H1 (cell line): ENCODE measurements at regions not wholly inside any gene's neighbourhood (a gene's known extent, or its start where the extent isn't known, plus 50 kb on each side); places are given as distances from the start of the nearest gene placed in this dataset.

Experiments used
- CTCF ChIA-PET: fragments of 300-600 bp; sonication (Branson Sonifier 250); formaldehyde crosslinking; loops from one replicate; lab custom pipeline; 2021; ENCODE audit not compliant: partially characterized antibody; lab: Charles Lee
- POLR2A ChIA-PET: fragments of 300-600 bp; sonication (Branson Sonifier 250); formaldehyde crosslinking; loops from one replicate; lab custom pipeline; 2021; ENCODE audit warnings: inconsistent platforms; ENCODE audit not compliant: partially characterized antibody; lab: Charles Lee
- DNase-seq, 2 experiments: peaks; one replicate each; pipeline versions ENCODE4 v3.0.0 to v3.0.0-alpha.2; 2010 to 2022; ENCODE audit warnings: low spot score in 2 of 2, low read depth in 1 of 2, mixed read lengths in 1 of 2
- FAIRE-seq: peaks from 2 replicates; lab custom pipeline; 2011; peaks lifted over from hg19 to GRCh38; lab: Jason Lieb, UNC
- H2AFZ ChIP-seq: 2 replicates; pipeline ENCODE4 v1.8.1; 2012; ENCODE audit warnings: low read length, inconsistent platforms
- H2AK5ac ChIP-seq: 2 replicates; pipeline ENCODE4 v1.6.1; 2013; ENCODE audit warnings: low read depth, low read length
- H2BK120ac ChIP-seq: replicated peaks from 2 replicates; pipeline ENCODE3; 2013; ENCODE audit warnings: low read depth, low read length, inconsistent platforms
- H2BK12ac ChIP-seq: 2 replicates; pipeline ENCODE4 v1.6.1; 2013; ENCODE audit warnings: low read depth, low read length
- H2BK15ac ChIP-seq: 2 replicates; pipeline ENCODE4 v1.6.1; 2013; ENCODE audit warnings: low read length
- H2BK20ac ChIP-seq: 2 replicates; pipeline ENCODE4 v1.6.1; 2013; ENCODE audit warnings: low read length
- H2BK5ac ChIP-seq: 2 replicates; pipeline ENCODE4 v1.6.1; 2013; ENCODE audit warnings: low read depth, low read length
- H3K14ac ChIP-seq: 2 replicates; pipeline ENCODE4 v1.6.1; 2013; ENCODE audit warnings: inconsistent platforms; ENCODE audit not compliant: insufficient read length
- H3K18ac ChIP-seq: 2 replicates; pipeline ENCODE4 v1.6.1; 2013; ENCODE audit warnings: low read length; ENCODE audit errors: extremely low read depth
- H3K23ac ChIP-seq: 2 replicates; pipeline ENCODE4 v1.6.1; 2013; ENCODE audit warnings: inconsistent platforms; ENCODE audit not compliant: insufficient read length
- H3K23me2 ChIP-seq: 2 replicates; pipeline ENCODE4 v1.6.1; 2013; ENCODE audit warnings: low read depth, low read length
- H3K27ac ChIP-seq: 2 replicates; pipeline ENCODE4 v1.6.1; 2011; ENCODE audit warnings: low read depth, low read length, inconsistent platforms
- H3K27me3 ChIP-seq, 4 experiments: replicated peaks in 1 of 4; 1 replicate in 1 of 4; 2 replicates in 3 of 4; pipeline versions ENCODE4 v1.6.1 to v1.8.1; 2011 to 2013; ENCODE audit warnings: low read length in 3 of 4, mild to moderate bottlenecking in 3 of 4, inconsistent platforms in 2 of 4, mixed read lengths in 2 of 4, moderate library complexity in 1 of 4; ENCODE audit not compliant: control insufficient read depth in 3 of 4, insufficient read depth in 3 of 4; ENCODE audit errors: extremely low read depth in 1 of 4
- H3K36me3 ChIP-seq, 4 experiments: 2 replicates each; pipeline versions ENCODE4 v1.6.1 to v1.8.1; 2011 to 2013; ENCODE audit warnings: mild to moderate bottlenecking in 4 of 4, low read length in 3 of 4, moderate library complexity in 2 of 4, control low read depth in 1 of 4, inconsistent platforms in 1 of 4; ENCODE audit not compliant: insufficient read depth in 4 of 4, control insufficient read depth in 2 of 4
- H3K4ac ChIP-seq: replicated peaks from 2 replicates; pipeline ENCODE3; 2013; ENCODE audit warnings: low read length, low read depth, mixed read lengths, inconsistent platforms; ENCODE audit not compliant: insufficient read length
- H3K4me1 ChIP-seq, 4 experiments: replicated peaks in 1 of 4; 1 replicate in 1 of 4; 2 replicates in 3 of 4; pipeline versions ENCODE4 v1.6.1 to v1.8.1; 2011 to 2013; ENCODE audit warnings: low read length in 3 of 4, inconsistent platforms in 2 of 4, mixed read lengths in 1 of 4; ENCODE audit not compliant: insufficient read depth in 4 of 4, control insufficient read depth in 3 of 4
- H3K4me2 ChIP-seq, 2 experiments: 2 replicates each; pipeline versions ENCODE4 v1.6.1 to v1.8.1; 2011 to 2013; ENCODE audit warnings: low read depth in 2 of 2, low read length in 2 of 2, control low read depth in 1 of 2, inconsistent platforms in 1 of 2, mild to moderate bottlenecking in 1 of 2; ENCODE audit not compliant: insufficient read depth in 1 of 2
- H3K4me3 ChIP-seq, 4 experiments: fragments of 200-600, 300-600 bp in 1 of 4; sonication (generic), shearing (Covaris generic), sonication (Bioruptor Twin) in 1 of 4; 2 replicates each; pipeline versions ENCODE4 v1.5.1 to v1.8.1; 2011 to 2016; ENCODE audit warnings: low read length in 4 of 4, low read depth in 3 of 4, control low read depth in 2 of 4, inconsistent platforms in 2 of 4, mild to moderate bottlenecking in 2 of 4, mixed read lengths in 1 of 4, moderate library complexity in 1 of 4; ENCODE audit not compliant: insufficient read depth in 2 of 4; ENCODE audit errors: extremely low read depth in 1 of 4
- H3K56ac ChIP-seq: replicated peaks from 2 replicates; pipeline ENCODE3; 2013; ENCODE audit warnings: low read depth, mild to moderate bottlenecking, mixed read lengths, low read length, inconsistent platforms; ENCODE audit not compliant: insufficient read length
- H3K79me1 ChIP-seq: 2 replicates; pipeline ENCODE4 v1.6.1; 2013; ENCODE audit warnings: low read depth, low read length, control low read depth
- H3K79me2 ChIP-seq, 2 experiments: 2 replicates each; pipeline versions ENCODE4 v1.6.1 to v1.8.1; 2012 to 2013; ENCODE audit warnings: low read length in 2 of 2, mild to moderate bottlenecking in 2 of 2, inconsistent platforms in 1 of 2; ENCODE audit not compliant: insufficient read depth in 2 of 2, control insufficient read depth in 1 of 2
- H3K9ac ChIP-seq, 4 experiments: replicated peaks in 1 of 4; 1 replicate in 1 of 4; 2 replicates in 3 of 4; pipeline versions ENCODE4 v1.6.1 to v1.8.1; 2011 to 2013; ENCODE audit warnings: low read depth in 3 of 4, low read length in 3 of 4, control low read depth in 2 of 4, mild to moderate bottlenecking in 2 of 4, moderate library complexity in 2 of 4, inconsistent platforms in 1 of 4; ENCODE audit errors: extremely low read depth in 1 of 4
- H3K9me3 ChIP-seq, 2 experiments: 2 replicates each; pipeline versions ENCODE4 v1.6.1 to v1.8.1; 2012 to 2013; ENCODE audit warnings: mild to moderate bottlenecking in 2 of 2, moderate library complexity in 2 of 2, control low read depth in 1 of 2, inconsistent platforms in 1 of 2, low read depth in 1 of 2, low read length in 1 of 2, mixed read lengths in 1 of 2; ENCODE audit not compliant: insufficient read depth in 2 of 2
- H4K20me1 ChIP-seq, 2 experiments: replicated peaks in 1 of 2; 2 replicates each; pipeline versions ENCODE3 to v1.8.1; 2011 to 2013; ENCODE audit warnings: inconsistent platforms in 2 of 2, low read length in 2 of 2, mild to moderate bottlenecking in 1 of 2; ENCODE audit not compliant: insufficient read depth in 2 of 2, control insufficient read depth in 1 of 2
- H4K5ac ChIP-seq: 2 replicates; pipeline ENCODE4 v1.6.1; 2013; ENCODE audit warnings: low read length, low read depth, mixed read lengths, inconsistent platforms; ENCODE audit not compliant: insufficient read length
- H4K8ac ChIP-seq: 2 replicates; pipeline ENCODE4 v1.8.0; 2013; ENCODE audit warnings: mild to moderate bottlenecking, moderate library complexity, low read length, inconsistent platforms; ENCODE audit not compliant: insufficient read depth; ENCODE audit errors: extremely low read depth
- H4K91ac ChIP-seq: replicated peaks from 2 replicates; pipeline ENCODE3; 2013; ENCODE audit warnings: low read length, mixed read lengths, inconsistent platforms; ENCODE audit not compliant: insufficient read length
- BACH1 ChIP-seq: IDR thresholded peaks from 2 replicates; pipeline ENCODE4 v1.6.1; 2012; ENCODE audit warnings: low read length, improper control_type of control experiment
- KDM4A ChIP-seq: IDR thresholded peaks from one replicate; pipeline ENCODE4 v1.7.1; 2012; ENCODE audit warnings: low read depth, mild to moderate bottlenecking, moderate library complexity, low read length, inconsistent platforms; ENCODE audit not compliant: severe bottlenecking
- MAX ChIP-seq: IDR thresholded peaks from 2 replicates; pipeline ENCODE4 v1.6.1; 2012; ENCODE audit warnings: inconsistent platforms
- PHF8 ChIP-seq: fragments of 200-600 bp; sonication (generic); conservative IDR thresholded peaks from 2 replicates; pipeline ENCODE4 v1.7.1; 2012; ENCODE audit warnings: low read depth, mild to moderate bottlenecking, inconsistent platforms, low read length, moderate library complexity
- POLR2A ChIP-seq, 2 experiments: IDR thresholded peaks; 1 replicate in 1 of 2; 2 replicates in 1 of 2; pipeline ENCODE4 v1.6.1; 2011; ENCODE audit warnings: low read depth in 2 of 2, low read length in 2 of 2, mild to moderate bottlenecking in 2 of 2; ENCODE audit errors: control extremely low read depth in 1 of 2
- RNF2 ChIP-seq: fragments of 200-900, 300-1000 bp; sonication (generic); IDR thresholded peaks from 2 replicates; pipeline ENCODE4 v1.7.1; 2016; ENCODE audit warnings: borderline replicate concordance, low read depth, mild to moderate bottlenecking, antibody characterized with exemption, low read length; ENCODE audit not compliant: poor library complexity, severe bottlenecking; ENCODE audit errors: missing control alignments
- SIN3A ChIP-seq, 2 experiments: IDR thresholded peaks in 1 of 2; conservative IDR thresholded peaks in 1 of 2; 2 replicates each; pipeline ENCODE4 v1.6.1; 2011 to 2012; ENCODE audit warnings: low read length in 2 of 2, improper control_type of control experiment in 1 of 2, low read depth in 1 of 2, mild to moderate bottlenecking in 1 of 2
- SP1 ChIP-seq: IDR thresholded peaks from 2 replicates; pipeline ENCODE4 v1.6.1; 2011; ENCODE audit warnings: low read depth, low read length
- SP4 ChIP-seq: IDR thresholded peaks from 2 replicates; pipeline ENCODE4 v1.6.1; 2012; ENCODE audit warnings: low read length, inconsistent platforms
- YY1 ChIP-seq: IDR thresholded peaks from 2 replicates; pipeline ENCODE4 v1.6.1; 2011; ENCODE audit warnings: low read depth, mild to moderate bottlenecking, low read length
- ZNF274 ChIP-seq: IDR thresholded peaks from 2 replicates; pipeline ENCODE4 v1.7.0; 2012; ENCODE audit warnings: low read length, borderline replicate concordance; ENCODE audit errors: extremely low read depth
- WGBS, 2 experiments: shearing (Covaris generic) in 1 of 2; methylation state at CpG; one replicate each; pipeline versions ENCODE4 v1.1.6 to v1.1.7; 2013 to 2015; ENCODE audit warnings: low lambda C conversion rate in 2 of 2, mixed read lengths in 2 of 2, inconsistent platforms in 1 of 2, low coverage in 1 of 2, missing lambda C conversion rate in 1 of 2; ENCODE audit not compliant: insufficient replicate concordance in 2 of 2, insufficient coverage in 1 of 2, insufficient read length in 1 of 2; ENCODE audit errors: extremely low coverage in 1 of 2, missing lambda C conversion rate in 1 of 2; 5-methylcytosine and 5-hydroxymethylcytosine counted together

- 69% methylated on average over 2 of the region's 2 CpGs; no CpG with 5 or more reads in 1 of the 2 experiments for WGBS, 2 experiments
- no peaks in the 10 kb centered on the region for H3K9me3 ChIP-seq
- H3K27me3 ChIP-seq = no peaks in the 10 kb centered on the region
- DNase-seq (no peak), FAIRE-seq (no peak)
- H4K5ac ChIP-seq = no peak overlapping the region
- H2BK5ac ChIP-seq = no peak overlapping the region
- H3K9ac ChIP-seq = peak overlapping the region in 1 of 4 experiments; percentile 60; a peak in 1 of 7 replicates
- no peaks in the 10 kb centered on the region for H3K79me2 ChIP-seq
- H3K4me3 ChIP-seq = no peak overlapping the region
- H3K23me2 ChIP-seq = no peaks in the 10 kb centered on the region
- H2BK12ac ChIP-seq = no peak overlapping the region
- H2BK20ac ChIP-seq = no peak overlapping the region
- no peak overlapping the region for H3K4ac ChIP-seq
- H3K4me1 ChIP-seq = peaks cover 0 to 5% (median 0%) of the 10 kb centered on the region in 4 experiments; a peak in 1 of 7 replicates
- H3K79me1 ChIP-seq = no peaks in the 10 kb centered on the region
- no peak overlapping the region for H3K4me2 ChIP-seq
- no peak overlapping the region for H4K91ac ChIP-seq
- no peak overlapping the region for H4K8ac ChIP-seq
- H2AFZ ChIP-seq = no peak overlapping the region
- H3K23ac ChIP-seq = no peak overlapping the region
- ChIA-PET CTCF (no interaction called here), POLR2A (no interaction called here)
- H3K56ac ChIP-seq = no peak overlapping the region
- H2AK5ac ChIP-seq = no peak overlapping the region
- no peak overlapping the region for H3K18ac ChIP-seq
- H3K27ac ChIP-seq = no peak overlapping the region
- no peaks in the 10 kb centered on the region for H4K20me1 ChIP-seq
- H3K36me3 ChIP-seq = no peaks in the 10 kb centered on the region
- no peak overlapping the region for H3K14ac ChIP-seq
- no peak overlapping the region for H2BK15ac ChIP-seq
- H2BK120ac ChIP-seq = no peak overlapping the region
- no peak for TF ChIP-seq POLR2A (IDR thresholded peaks at IDR 0.05; ENCODE audit: control extremely low read depth in 1 of 2, low read depth in 2 of 2, low read length in 2 of 2)
- TF ChIP-seq YY1 = no peak
- TF ChIP-seq RNF2 = no peak
- TF ChIP-seq PHF8 = no peak
- TF ChIP-seq SP1 = no peak
- no peak for TF ChIP-seq SP4
- no peak for TF ChIP-seq ZNF274
- TF ChIP-seq SIN3A (conservative IDR thresholded peaks at IDR 0.05 in 1 of 2, IDR thresholded peaks at IDR 0.05 in 1 of 2; ENCODE audit: low read depth in 1 of 2, low read length in 2 of 2) = no peak
- no peak for TF ChIP-seq MAX
- no peak for TF ChIP-seq KDM4A
- no peak for TF ChIP-seq BACH1
Measured at GRCh38 chr13:94859811-94860210, 147.5 kb upstream of the SOX21 start.
